Pancreas (tissue), 10 donors: ENCODE measurements at regions not wholly inside any gene's neighbourhood (a gene's known extent, or its start where the extent isn't known, plus 50 kb on each side); places are given as distances from the start of the nearest gene placed in this dataset.

ENCODE experiments used
- ATAC-seq, 4 donors: fragments of 200-7000 bp; cut with Tn5 transposase; one replicate each; pipeline versions ENCODE4 v1.8.0 to v1.9.1; 2020; ENCODE audit warnings: mild to moderate bottlenecking in 4 of 4, moderate library complexity in 4 of 4
- DNase-seq, 6 donors: peaks; one replicate each; pipeline ENCODE4 v3.0.0-alpha.2; 2020
- FAIRE-seq: peaks from 2 replicates; lab custom pipeline; 2012; peaks lifted over from hg19 to GRCh38; lab: Jason Lieb, UNC
- H3K27ac ChIP-seq, 4 donors: fragments of 200-600 bp; sonication (generic); 1 replicate in 3 of 4; 2 replicates in 1 of 4; pipeline versions ENCODE4 v1.5.0 to v1.8.0; 2020
- H3K27me3 ChIP-seq, 4 donors: fragments of 200-600 bp; one replicate each; pipeline ENCODE4 v1.8.0; 2021
- H3K36me3 ChIP-seq, 3 donors: fragments of 200-600 bp; sonication (generic) in 1 of 3; one replicate each; pipeline versions ENCODE4 v1.5.0 to v1.8.0; 2020 to 2021
- H3K4me1 ChIP-seq, 3 donors: fragments of 200-600 bp; one replicate each; pipeline ENCODE4 v1.8.0; 2021
- H3K4me3 ChIP-seq, 4 donors: fragments of 200-600 bp; sonication (generic) in 2 of 4; one replicate each; pipeline versions ENCODE4 v1.5.0 to v1.8.0; 2020 to 2021
- H3K9me3 ChIP-seq, 4 donors: fragments of 200-600 bp; one replicate each; pipeline ENCODE4 v1.8.0; 2021
- CTCF ChIP-seq, 4 donors: fragments of 200-600 bp; sonication (generic) in 3 of 4; IDR thresholded peaks; one replicate each; pipeline versions ENCODE4 v1.5.0 to v1.8.0; 2021; ENCODE audit warnings: antibody characterized with exemption in 4 of 4
- WGBS, 2 donors: extraction: QIAGEN DNeasy Blood & Tissue Kit; methylation state at CpG; one replicate each; pipeline ENCODE4 v1.1.7; 2013; 5-methylcytosine and 5-hydroxymethylcytosine counted together
- intact Hi-C, 3 donors: fragments of 100-400 bp; cut with DNase I; formaldehyde crosslinking; loops; one replicate each; pipeline versions ENCODE4 v1.11.1 to v1.14.2; 2022
- donor health status: healthy with polysubstance abuse.
- donor health status: DM: no; HTN: no; CAD: no; lungs with moderate emphysema.
- donor health status: DM: no; HTN: no; CAD: no.
- donor health status: control.
- donor health status: control.
- donor health status: Bipolar disorder and iron deficiency.
- donor health status: DM: yes; HTN: yes; CAD: no.
- donor health status: DM: no; HTN: no; CAD: no.
- donor health status: DM: no; HTN: no; CAD: no.
- donor health status: DM: yes; HTN: yes; CAD: no.

- ATAC-seq: no peak
- no peaks in the 10 kb centered on the region for H3K27me3 ChIP-seq
- no peaks in the 10 kb centered on the region for H3K4me1 ChIP-seq
- H3K27ac ChIP-seq: no peak overlapping the region
- 34 to 37% methylated on average over 3 of the region's 3 CpGs for WGBS, 2 donors
- FAIRE-seq: no peak
- no peaks in the 10 kb centered on the region for H3K9me3 ChIP-seq
- TF ChIP-seq CTCF (IDR thresholded peaks at IDR 0.05): no peak
- no peak for DNase-seq
- intact Hi-C loops: no loop called here
- H3K4me3 ChIP-seq: no peak overlapping the region
- no peaks in the 10 kb centered on the region for H3K36me3 ChIP-seq
These were observed 309.3 kb upstream of the UBE2E2 start for GRCh38 chr3:22893644-22894325.

DNA sequence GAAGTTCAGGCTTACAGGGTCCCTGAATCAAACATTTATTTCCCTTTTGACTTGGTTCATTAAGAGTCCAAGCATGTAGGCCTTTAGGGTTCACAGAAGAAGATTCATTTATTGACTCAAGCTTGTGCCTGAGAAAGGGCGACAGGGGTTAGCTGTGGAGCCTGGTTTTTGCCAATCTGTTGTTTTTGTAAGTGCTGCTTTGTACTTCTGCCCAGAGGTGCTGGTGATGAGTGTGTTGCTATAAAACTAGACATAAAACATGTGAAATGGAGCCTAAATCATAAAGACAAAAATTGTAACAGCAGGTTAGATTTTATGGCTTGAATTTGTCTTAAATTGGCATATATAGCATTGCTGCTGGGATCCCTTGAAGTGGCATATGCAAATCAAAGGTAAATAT is 308.3 kb upstream of the UBE2E2 start:
- no peak for FAIRE-seq
- 76 to 82% methylated on average over 1 of the region's 1 CpG for WGBS, 2 donors
- intact Hi-C loops: no loop called here

GRCh38 chr3:22895671-22896070 is 307.5 kb upstream of the UBE2E2 start:
- Histone ChIP-seq H3K36me3 (no peaks in the 10 kb centered on the region), H3K4me3 (no peak overlapping the region), H3K4me1 (no peaks in the 10 kb centered on the region), H3K27ac (no peak overlapping the region), H3K9me3 (no peaks in the 10 kb centered on the region), H3K27me3 (no peaks in the 10 kb centered on the region)
- no peak for DNase-seq
- FAIRE-seq: no peak
- no peak for TF ChIP-seq CTCF (IDR thresholded peaks at IDR 0.05)
- ATAC-seq: no peak
- intact Hi-C loops: no loop called here
- WGBS, 2 donors: 77 to 97% methylated on average over 3 of the region's 3 CpGs

More for the DNA sequence above, 308.3 kb upstream of the UBE2E2 start:
- Histone ChIP-seq H3K4me1 (no peaks in the 10 kb centered on the region), H3K36me3 (no peaks in the 10 kb centered on the region), H3K4me3 (no peak overlapping the region), H3K27me3 (no peaks in the 10 kb centered on the region), H3K27ac (no peak overlapping the region), H3K9me3 (no peaks in the 10 kb centered on the region)
- DNase-seq (no peak), ATAC-seq (no peak)
- no peak for TF ChIP-seq CTCF (IDR thresholded peaks at IDR 0.05)

DNA sequence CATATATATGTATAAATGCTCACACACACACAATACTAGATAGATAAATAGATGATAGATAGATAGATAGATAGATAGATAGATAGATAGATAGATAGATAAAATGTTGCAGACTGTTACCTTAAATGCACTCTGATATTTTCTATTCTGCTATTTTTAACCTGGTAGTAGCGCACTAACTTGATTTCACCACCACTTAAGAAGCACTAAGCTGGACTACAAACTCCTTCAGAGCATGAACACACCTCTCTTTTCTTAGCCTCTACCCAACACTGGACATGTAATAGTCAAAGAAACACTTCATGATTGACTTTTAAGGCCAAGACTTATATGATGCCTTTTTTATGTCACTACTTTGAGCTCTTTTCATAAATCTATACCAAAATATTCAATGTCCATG is 304.6 kb upstream of the UBE2E2 start:
- Histone ChIP-seq H3K4me1 (no peaks in the 10 kb centered on the region), H3K9me3 (no peaks in the 10 kb centered on the region), H3K36me3 (no peaks in the 10 kb centered on the region), H3K4me3 (no peak overlapping the region), H3K27ac (no peak overlapping the region), H3K27me3 (no peaks in the 10 kb centered on the region)
- ATAC-seq (no peak), FAIRE-seq (no peak), DNase-seq (no peak)
- TF ChIP-seq CTCF (IDR thresholded peaks at IDR 0.05): no peak
- intact Hi-C loops: no loop called here
- 96 to 100% methylated on average over 1 of the region's 1 CpG for WGBS, 2 donors

DNA sequence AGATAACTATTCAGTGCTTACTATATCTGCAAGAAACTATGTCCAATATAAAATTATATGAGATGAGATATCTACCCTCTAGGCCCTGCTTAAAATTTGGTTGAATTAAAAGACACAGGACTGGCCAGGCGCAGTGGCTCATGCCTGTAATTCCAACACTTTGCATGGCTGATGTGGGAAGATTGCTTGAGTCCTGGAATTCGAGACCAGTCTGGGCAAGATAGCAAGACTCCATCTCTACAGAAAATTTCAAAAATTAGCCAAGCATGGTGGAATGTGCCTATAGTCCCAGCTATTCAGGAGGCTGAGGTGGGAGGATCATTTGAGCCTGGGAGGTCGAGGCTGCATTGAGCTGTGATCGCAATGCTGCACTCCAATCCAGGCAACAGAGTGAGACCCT is 303.7 kb upstream of the UBE2E2 start:
- no peak for ATAC-seq
- no peak for FAIRE-seq
- TF ChIP-seq CTCF (IDR thresholded peaks at IDR 0.05): no peak
- no peaks in the 10 kb centered on the region for H3K4me1 ChIP-seq
- no peaks in the 10 kb centered on the region for H3K36me3 ChIP-seq
- H3K4me3 ChIP-seq: no peak overlapping the region
- no peaks in the 10 kb centered on the region for H3K9me3 ChIP-seq
- no peak overlapping the region for H3K27ac ChIP-seq
- 74 to 80% methylated on average over 4 of the region's 4 CpGs for WGBS, 2 donors
- intact Hi-C loops: no loop called here
- H3K27me3 ChIP-seq: no peaks in the 10 kb centered on the region
- no peak for DNase-seq
